Panc1 (cell line): ENCODE measurements at regions not wholly inside any gene's neighbourhood (a gene's known extent, or its start where the extent isn't known, plus 50 kb on each side); places are given as distances from the start of the nearest gene placed in this dataset.

ENCODE experiments used
- POLR2AphosphoS5 ChIP-seq: IDR thresholded peaks from 2 replicates; pipeline ENCODE4 v1.6.1; 2012; ENCODE audit warnings: mild to moderate bottlenecking, low read depth, low read length, moderate library complexity
- TCF7L2 ChIP-seq: IDR thresholded peaks from 2 replicates; pipeline ENCODE4 v1.6.1; 2011; ENCODE audit warnings: mild to moderate bottlenecking, low read depth, low read length, inconsistent platforms
- TF ChIP-seq, protein P1 (sequence below), 2 experiments: IDR thresholded peaks; 2 replicates each; pipeline ENCODE4 v1.6.1; 2011 to 2012; ENCODE audit warnings: low read depth in 2 of 2, control low read depth in 1 of 2, low read length in 1 of 2, mild to moderate bottlenecking in 1 of 2, moderate library complexity in 1 of 2; ENCODE audit not compliant: insufficient read depth in 1 of 2
- TF ChIP-seq, protein P2 (sequence below): fragments of 450-650 bp; IDR thresholded peaks from 2 replicates; pipeline ENCODE4 v1.5.1; 2017; ENCODE audit warnings: mild to moderate bottlenecking

DNA sequence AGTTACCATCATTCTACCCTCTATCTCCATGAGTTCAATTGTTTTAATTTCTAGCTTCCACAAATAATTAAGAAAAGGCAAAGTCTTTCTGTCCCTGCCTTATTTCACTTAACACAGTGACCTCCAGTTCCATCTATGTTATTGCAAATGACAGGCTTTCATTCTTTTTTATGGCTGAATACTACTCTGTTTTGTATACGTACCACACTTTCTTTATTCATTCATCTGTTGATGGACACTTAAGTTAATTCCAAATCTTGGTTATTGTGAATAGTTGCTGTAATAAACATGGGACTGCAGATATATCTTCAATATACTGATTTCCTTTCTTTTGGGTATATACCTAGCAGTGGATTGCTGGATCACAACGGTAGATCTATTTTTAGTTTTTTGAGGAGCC is 314.1 kb downstream of the SV2B start:
- TF ChIP-seq, protein P1, sequence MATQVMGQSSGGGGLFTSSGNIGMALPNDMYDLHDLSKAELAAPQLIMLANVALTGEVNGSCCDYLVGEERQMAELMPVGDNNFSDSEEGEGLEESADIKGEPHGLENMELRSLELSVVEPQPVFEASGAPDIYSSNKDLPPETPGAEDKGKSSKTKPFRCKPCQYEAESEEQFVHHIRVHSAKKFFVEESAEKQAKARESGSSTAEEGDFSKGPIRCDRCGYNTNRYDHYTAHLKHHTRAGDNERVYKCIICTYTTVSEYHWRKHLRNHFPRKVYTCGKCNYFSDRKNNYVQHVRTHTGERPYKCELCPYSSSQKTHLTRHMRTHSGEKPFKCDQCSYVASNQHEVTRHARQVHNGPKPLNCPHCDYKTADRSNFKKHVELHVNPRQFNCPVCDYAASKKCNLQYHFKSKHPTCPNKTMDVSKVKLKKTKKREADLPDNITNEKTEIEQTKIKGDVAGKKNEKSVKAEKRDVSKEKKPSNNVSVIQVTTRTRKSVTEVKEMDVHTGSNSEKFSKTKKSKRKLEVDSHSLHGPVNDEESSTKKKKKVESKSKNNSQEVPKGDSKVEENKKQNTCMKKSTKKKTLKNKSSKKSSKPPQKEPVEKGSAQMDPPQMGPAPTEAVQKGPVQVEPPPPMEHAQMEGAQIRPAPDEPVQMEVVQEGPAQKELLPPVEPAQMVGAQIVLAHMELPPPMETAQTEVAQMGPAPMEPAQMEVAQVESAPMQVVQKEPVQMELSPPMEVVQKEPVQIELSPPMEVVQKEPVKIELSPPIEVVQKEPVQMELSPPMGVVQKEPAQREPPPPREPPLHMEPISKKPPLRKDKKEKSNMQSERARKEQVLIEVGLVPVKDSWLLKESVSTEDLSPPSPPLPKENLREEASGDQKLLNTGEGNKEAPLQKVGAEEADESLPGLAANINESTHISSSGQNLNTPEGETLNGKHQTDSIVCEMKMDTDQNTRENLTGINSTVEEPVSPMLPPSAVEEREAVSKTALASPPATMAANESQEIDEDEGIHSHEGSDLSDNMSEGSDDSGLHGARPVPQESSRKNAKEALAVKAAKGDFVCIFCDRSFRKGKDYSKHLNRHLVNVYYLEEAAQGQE (IDR thresholded peaks at IDR 0.05; ENCODE audit: insufficient read depth in 1 of 2, low read depth in 2 of 2, low read length in 1 of 2), result no peak
- TF ChIP-seq, protein P2, sequence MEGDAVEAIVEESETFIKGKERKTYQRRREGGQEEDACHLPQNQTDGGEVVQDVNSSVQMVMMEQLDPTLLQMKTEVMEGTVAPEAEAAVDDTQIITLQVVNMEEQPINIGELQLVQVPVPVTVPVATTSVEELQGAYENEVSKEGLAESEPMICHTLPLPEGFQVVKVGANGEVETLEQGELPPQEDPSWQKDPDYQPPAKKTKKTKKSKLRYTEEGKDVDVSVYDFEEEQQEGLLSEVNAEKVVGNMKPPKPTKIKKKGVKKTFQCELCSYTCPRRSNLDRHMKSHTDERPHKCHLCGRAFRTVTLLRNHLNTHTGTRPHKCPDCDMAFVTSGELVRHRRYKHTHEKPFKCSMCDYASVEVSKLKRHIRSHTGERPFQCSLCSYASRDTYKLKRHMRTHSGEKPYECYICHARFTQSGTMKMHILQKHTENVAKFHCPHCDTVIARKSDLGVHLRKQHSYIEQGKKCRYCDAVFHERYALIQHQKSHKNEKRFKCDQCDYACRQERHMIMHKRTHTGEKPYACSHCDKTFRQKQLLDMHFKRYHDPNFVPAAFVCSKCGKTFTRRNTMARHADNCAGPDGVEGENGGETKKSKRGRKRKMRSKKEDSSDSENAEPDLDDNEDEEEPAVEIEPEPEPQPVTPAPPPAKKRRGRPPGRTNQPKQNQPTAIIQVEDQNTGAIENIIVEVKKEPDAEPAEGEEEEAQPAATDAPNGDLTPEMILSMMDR, result no peak
- TF ChIP-seq POLR2AphosphoS5, result no peak
- TF ChIP-seq TCF7L2, result no peak
